Hepatocyte (in vitro differentiated cells): ENCODE measurements at regions not wholly inside any gene's neighbourhood (a gene's known extent, or its start where the extent isn't known, plus 50 kb on each side); places are given as distances from the start of the nearest gene placed in this dataset.

Source experiments
- CTCF ChIP-seq: fragments of 200-600 bp; sonication (generic); IDR thresholded peaks from 2 replicates; pipeline ENCODE4 v1.5.1; 2016; ENCODE audit warnings: antibody characterized with exemption, mild to moderate bottlenecking; ENCODE audit not compliant: poor library complexity
- EZH2 ChIP-seq: fragments of 200-600 bp; sonication (generic); IDR thresholded peaks from 2 replicates; pipeline ENCODE4 v1.6.1; 2016; ENCODE audit warnings: antibody characterized with exemption, mild to moderate bottlenecking, borderline replicate concordance
- EZH2phosphoT487 ChIP-seq: fragments of 200-600 bp; sonication (generic); IDR thresholded peaks from one replicate; pipeline ENCODE4 v1.6.1; 2018; ENCODE audit warnings: antibody characterized with exemption, mild to moderate bottlenecking, low read depth, moderate library complexity; ENCODE audit not compliant: unreplicated experiment, severe bottlenecking

DNA sequence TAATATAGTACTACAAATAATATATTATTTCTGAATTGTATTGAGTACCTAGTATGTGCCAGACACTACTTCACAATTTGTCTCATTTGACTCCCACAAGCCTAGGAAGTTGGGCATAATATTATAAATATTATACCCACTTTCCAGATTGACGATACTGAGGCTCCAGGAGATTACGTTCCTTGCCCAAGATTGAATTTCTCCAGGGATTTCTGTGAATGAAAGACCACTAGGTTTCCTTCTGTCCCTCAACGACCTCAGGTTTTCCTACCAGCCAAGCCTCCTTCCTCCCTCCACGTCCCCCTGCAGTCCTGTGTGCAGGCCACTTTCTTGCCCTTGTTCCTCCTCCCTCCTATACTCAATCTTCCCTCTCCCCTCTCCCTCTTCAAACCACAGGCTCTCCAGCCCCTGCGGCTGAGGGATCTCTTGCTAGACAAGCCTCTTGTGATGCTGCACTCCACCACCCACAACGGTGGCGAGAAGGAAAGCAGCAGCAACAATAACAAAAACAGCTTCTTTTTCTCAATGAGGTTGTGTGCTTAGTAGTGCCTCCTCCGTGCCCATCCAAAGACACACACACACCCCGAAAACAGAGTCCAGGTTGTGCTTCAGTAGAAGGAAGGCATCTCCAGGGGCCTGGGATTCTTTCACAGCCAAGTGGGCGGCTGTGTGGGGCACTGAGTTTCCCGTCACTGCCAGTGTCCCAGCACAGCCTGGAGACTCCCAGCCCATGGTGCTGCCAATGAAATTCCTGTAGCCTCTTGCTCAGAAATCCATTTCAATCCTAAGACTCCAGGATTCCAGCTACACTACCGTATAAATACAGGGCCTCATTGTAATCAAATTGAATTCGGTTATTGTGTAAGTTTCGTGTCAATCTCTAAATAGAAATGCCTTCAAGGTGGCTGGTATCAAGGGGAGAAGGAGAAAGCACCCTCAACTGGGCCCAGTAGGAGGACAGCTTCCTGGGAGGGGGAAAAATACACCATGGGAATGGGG is 94.4 kb downstream of the NCR2 start:
- TF ChIP-seq EZH2 (no peak), CTCF (no peak), EZH2phosphoT487 (no peak)
